ENCODE measurements at regions not wholly inside any gene's neighbourhood (a gene's known extent, or its start where the extent isn't known, plus 50 kb on each side); places are given as distances from the start of the nearest gene placed in this dataset.

GRCh38 chr10:88041243-88042159 lies 178.1 kb downstream of the PTEN start:
- H3K9ac ChIP-seq (ENCODE audit: low read length in 3 of 3), result no peak overlapping the region
- intact Hi-C loops (cut with DNase I), result no loop called here
- H3K36me3 ChIP-seq (ENCODE audit: control insufficient read depth in 2 of 3, insufficient read depth in 3 of 3, low read length in 3 of 3), result no peaks in the 10 kb centered on the region
- H3K27ac ChIP-seq (ENCODE audit: low read depth in 2 of 2, low read length in 2 of 2), result peak overlapping the region in 1 of 2 donors; percentile 6
- H3K4me3 ChIP-seq (ENCODE audit: low read length in 3 of 3), result no peak overlapping the region
- no peaks in the 10 kb centered on the region for H3K27me3 ChIP-seq (ENCODE audit: control insufficient read depth, insufficient read depth, low read length)
- DNase-seq, result no peak
- H3K4me1 ChIP-seq (ENCODE audit: control insufficient read depth in 2 of 3, insufficient read depth in 2 of 3, low read depth in 1 of 3, low read length in 3 of 3), result peaks cover 0 to 5% (median 0%) of the 10 kb centered on the region in 3 donors
- no peak for FAIRE-seq
- H3K9me3 ChIP-seq (ENCODE audit: control insufficient read depth in 2 of 3, insufficient read depth in 1 of 3, low read length in 3 of 3), result no peaks in the 10 kb centered on the region
- TF ChIP-seq CTCF (IDR thresholded peaks at IDR 0.05; ENCODE audit: borderline replicate concordance, extremely low read depth, insufficient read depth), result no peak

GRCh38 chr10:88042160-88043100 lies 179.0 kb downstream of the PTEN start:
- FAIRE-seq, result no peak
- Histone ChIP-seq H3K36me3 (ENCODE audit: control insufficient read depth in 2 of 3, insufficient read depth in 3 of 3, low read length in 3 of 3) (no peaks in the 10 kb centered on the region), H3K27ac (ENCODE audit: low read depth in 2 of 2, low read length in 2 of 2) (peak overlapping the region in 1 of 2 donors; percentile 26), H3K9ac (ENCODE audit: low read length in 3 of 3) (peak overlapping the region in 1 of 3 donors; percentile 8), H3K27me3 (ENCODE audit: control insufficient read depth, insufficient read depth, low read length) (no peaks in the 10 kb centered on the region), H3K4me1 (ENCODE audit: control insufficient read depth in 2 of 3, insufficient read depth in 2 of 3, low read depth in 1 of 3, low read length in 3 of 3) (peaks cover 0 to 5% (median 0%) of the 10 kb centered on the region in 3 donors), H3K9me3 (ENCODE audit: control insufficient read depth in 2 of 3, insufficient read depth in 1 of 3, low read length in 3 of 3) (no peaks in the 10 kb centered on the region), H3K4me3 (ENCODE audit: low read length in 3 of 3) (peak overlapping the region in 1 of 3 donors; percentile 10)
- peak in 3 of 5 donors; percentile 39 to 77 (median 59) for DNase-seq
- TF ChIP-seq CTCF (IDR thresholded peaks at IDR 0.05; ENCODE audit: borderline replicate concordance, extremely low read depth, insufficient read depth), result no peak
- intact Hi-C loops (cut with DNase I), result no loop called here

- Histone ChIP-seq H3K36me3 (ENCODE audit: control insufficient read depth in 2 of 3, insufficient read depth in 3 of 3, low read length in 3 of 3) (no peaks in the 10 kb centered on the region), H3K9ac (ENCODE audit: low read length in 3 of 3) (no peak overlapping the region), H3K27ac (ENCODE audit: low read depth in 2 of 2, low read length in 2 of 2) (no peak overlapping the region), H3K4me3 (ENCODE audit: low read length in 3 of 3) (no peak overlapping the region), H3K27me3 (ENCODE audit: control insufficient read depth, insufficient read depth, low read length) (no peaks in the 10 kb centered on the region), H3K4me1 (ENCODE audit: control insufficient read depth in 2 of 3, insufficient read depth in 2 of 3, low read depth in 1 of 3, low read length in 3 of 3) (peaks cover 0 to 5% (median 0%) of the 10 kb centered on the region in 3 donors), H3K9me3 (ENCODE audit: control insufficient read depth in 2 of 3, insufficient read depth in 1 of 3, low read length in 3 of 3) (no peaks in the 10 kb centered on the region)
- no peak for TF ChIP-seq CTCF (IDR thresholded peaks at IDR 0.05; ENCODE audit: borderline replicate concordance, extremely low read depth, insufficient read depth)
- intact Hi-C loops (cut with DNase I), result no loop called here
- FAIRE-seq (no peak), DNase-seq (no peak)
Measured at GRCh38 chr10:88045096-88045495, 181.7 kb downstream of the PTEN start.

Data from kidney (tissue), 13 donors.